ENCODE measurements at regions not wholly inside any gene's neighbourhood (a gene's known extent, or its start where the extent isn't known, plus 50 kb on each side); places are given as distances from the start of the nearest gene placed in this dataset.
"Not testable (repeated sequence)": the region's sequence is repeated elsewhere in the genome, so short reads cannot be mapped to it uniquely, and the experiment has no call there.

- Mint-ChIP-seq H3K36me3 (ENCODE audit: low read depth) (no peaks in the 10 kb centered on the region), H3K4me3 (no peak overlapping the region), H3K4me1 (no peaks in the 10 kb centered on the region), H3K27ac (no peak overlapping the region), H3K27me3 (no peaks in the 10 kb centered on the region), H3K9me3 (no peaks in the 10 kb centered on the region)
- DNase-seq = no peak
- no peak for ATAC-seq
Observed at GRCh38 chrX:25503826-25504225, 488.1 kb upstream of the ARX start.

GRCh38 chrX:25507801-25508200 lies 492.0 kb upstream of the ARX start:
- Mint-ChIP-seq H3K27me3 (no peaks in the 10 kb centered on the region), H3K9me3 (no peaks in the 10 kb centered on the region), H3K4me1 (no peaks in the 10 kb centered on the region), H3K4me3 (no peak overlapping the region), H3K27ac (no peak overlapping the region), H3K36me3 (ENCODE audit: low read depth) (no peaks in the 10 kb centered on the region)
- DNase-seq (no peak), ATAC-seq (no peak)

GRCh38 chrX:25519258-25519657 lies 503.5 kb upstream of the ARX start:
- H3K4me1 Mint-ChIP-seq = no peaks in the 10 kb centered on the region
- H3K27me3 Mint-ChIP-seq = no peaks in the 10 kb centered on the region
- no peak overlapping the region for H3K27ac Mint-ChIP-seq
- no peaks in the 10 kb centered on the region for H3K36me3 Mint-ChIP-seq (ENCODE audit: low read depth)
- H3K9me3 Mint-ChIP-seq = no peaks in the 10 kb centered on the region
- DNase-seq (no peak), ATAC-seq (no peak)
- no peak overlapping the region for H3K4me3 Mint-ChIP-seq

- not testable (repeated sequence) for ATAC-seq; H3K9me3 Mint-ChIP-seq; H3K27ac Mint-ChIP-seq; H3K4me3 Mint-ChIP-seq; H3K4me1 Mint-ChIP-seq; H3K27me3 Mint-ChIP-seq; H3K36me3 Mint-ChIP-seq (ENCODE audit: low read depth); DNase-seq
Observed at GRCh38 chrX:25522443-25523010, 506.8 kb upstream of the ARX start.

GRCh38 chrX:25523574-25524540 lies 508.1 kb upstream of the ARX start:
- no peaks in the 10 kb centered on the region for H3K4me1 Mint-ChIP-seq
- H3K27me3 Mint-ChIP-seq = no peaks in the 10 kb centered on the region
- DNase-seq = no peak
- no peaks in the 10 kb centered on the region for H3K36me3 Mint-ChIP-seq (ENCODE audit: low read depth)
- ATAC-seq = no peak
- no peak overlapping the region for H3K4me3 Mint-ChIP-seq
- no peak overlapping the region for H3K27ac Mint-ChIP-seq
- no peaks in the 10 kb centered on the region for H3K9me3 Mint-ChIP-seq

- no peak overlapping the region for H3K27ac Mint-ChIP-seq
- no peaks in the 10 kb centered on the region for H3K27me3 Mint-ChIP-seq
- H3K4me1 Mint-ChIP-seq = no peaks in the 10 kb centered on the region
- H3K4me3 Mint-ChIP-seq = no peak overlapping the region
- ATAC-seq (no peak), DNase-seq (no peak)
- no peaks in the 10 kb centered on the region for H3K36me3 Mint-ChIP-seq (ENCODE audit: low read depth)
- H3K9me3 Mint-ChIP-seq = no peaks in the 10 kb centered on the region
Observed at GRCh38 chrX:25527156-25527555, 511.4 kb upstream of the ARX start.

GRCh38 chrX:25527596-25527995 lies 511.8 kb upstream of the ARX start:
- Mint-ChIP-seq H3K9me3 (no peaks in the 10 kb centered on the region), H3K27ac (no peak overlapping the region), H3K4me3 (no peak overlapping the region), H3K27me3 (no peaks in the 10 kb centered on the region), H3K4me1 (no peaks in the 10 kb centered on the region), H3K36me3 (ENCODE audit: low read depth) (no peaks in the 10 kb centered on the region)
- DNase-seq (no peak), ATAC-seq (no peak)

GRCh38 chrX:25531096-25531495 lies 515.3 kb upstream of the ARX start:
- DNase-seq (no peak), ATAC-seq (no peak)
- Mint-ChIP-seq H3K4me3 (no peak overlapping the region), H3K36me3 (ENCODE audit: low read depth) (no peaks in the 10 kb centered on the region), H3K27me3 (no peaks in the 10 kb centered on the region), H3K4me1 (no peaks in the 10 kb centered on the region), H3K27ac (no peak overlapping the region), H3K9me3 (no peaks in the 10 kb centered on the region)

GRCh38 chrX:25534091-25534490 lies 518.3 kb upstream of the ARX start:
- no peak overlapping the region for H3K27ac Mint-ChIP-seq
- no peaks in the 10 kb centered on the region for H3K36me3 Mint-ChIP-seq (ENCODE audit: low read depth)
- no peak overlapping the region for H3K4me3 Mint-ChIP-seq
- H3K9me3 Mint-ChIP-seq = no peaks in the 10 kb centered on the region
- no peaks in the 10 kb centered on the region for H3K27me3 Mint-ChIP-seq
- ATAC-seq (no peak), DNase-seq (no peak)
- no peaks in the 10 kb centered on the region for H3K4me1 Mint-ChIP-seq

- ATAC-seq (no peak), DNase-seq (no peak)
- Mint-ChIP-seq H3K4me3 (no peak overlapping the region), H3K27me3 (no peaks in the 10 kb centered on the region), H3K27ac (no peak overlapping the region), H3K36me3 (ENCODE audit: low read depth) (no peaks in the 10 kb centered on the region), H3K4me1 (no peaks in the 10 kb centered on the region), H3K9me3 (peaks cover 3% of the 10 kb centered on the region)
Observed at GRCh38 chrX:25536307-25536970, 520.7 kb upstream of the ARX start.

- no peak overlapping the region for H3K4me3 Mint-ChIP-seq
- H3K27me3 Mint-ChIP-seq = no peaks in the 10 kb centered on the region
- H3K36me3 Mint-ChIP-seq (ENCODE audit: low read depth) = no peaks in the 10 kb centered on the region
- peaks cover 3% of the 10 kb centered on the region for H3K9me3 Mint-ChIP-seq
- H3K27ac Mint-ChIP-seq = no peak overlapping the region
- H3K4me1 Mint-ChIP-seq = no peaks in the 10 kb centered on the region
- no peak for DNase-seq
- ATAC-seq = no peak
Observed at GRCh38 chrX:25537699-25538098, 521.9 kb upstream of the ARX start.

GRCh38 chrX:25544641-25545040 lies 528.9 kb upstream of the ARX start:
- Mint-ChIP-seq H3K4me1 (no peaks in the 10 kb centered on the region), H3K27ac (no peak overlapping the region), H3K27me3 (no peaks in the 10 kb centered on the region), H3K4me3 (no peak overlapping the region), H3K9me3 (peaks cover 3% of the 10 kb centered on the region), H3K36me3 (ENCODE audit: low read depth) (no peaks in the 10 kb centered on the region)
- no peak for DNase-seq
- ATAC-seq = no peak

- no peak overlapping the region for H3K27ac Mint-ChIP-seq
- no peaks in the 10 kb centered on the region for H3K27me3 Mint-ChIP-seq
- DNase-seq (no peak), ATAC-seq (no peak)
- no peaks in the 10 kb centered on the region for H3K4me1 Mint-ChIP-seq
- H3K9me3 Mint-ChIP-seq = no peaks in the 10 kb centered on the region
- H3K36me3 Mint-ChIP-seq (ENCODE audit: low read depth) = no peaks in the 10 kb centered on the region
- no peak overlapping the region for H3K4me3 Mint-ChIP-seq
Observed at GRCh38 chrX:25548811-25549210, 533.0 kb upstream of the ARX start.

- Mint-ChIP-seq H3K36me3 (ENCODE audit: low read depth) (no peaks in the 10 kb centered on the region), H3K4me3 (no peak overlapping the region), H3K4me1 (no peaks in the 10 kb centered on the region), H3K27me3 (no peaks in the 10 kb centered on the region), H3K27ac (no peak overlapping the region), H3K9me3 (no peaks in the 10 kb centered on the region)
- ATAC-seq (no peak), DNase-seq (no peak)
Observed at GRCh38 chrX:25555521-25555920, 539.8 kb upstream of the ARX start.

- ATAC-seq (no peak), DNase-seq (no peak)
- Mint-ChIP-seq H3K36me3 (ENCODE audit: low read depth) (no peaks in the 10 kb centered on the region), H3K27ac (no peak overlapping the region), H3K27me3 (no peaks in the 10 kb centered on the region), H3K4me3 (no peak overlapping the region), H3K9me3 (peaks cover 4% of the 10 kb centered on the region), H3K4me1 (no peaks in the 10 kb centered on the region)
Observed at GRCh38 chrX:25558137-25558536, 542.4 kb upstream of the ARX start.
